ENCODE measurements at regions not wholly inside any gene's neighbourhood (a gene's known extent, or its start where the extent isn't known, plus 50 kb on each side); places are given as distances from the start of the nearest gene placed in this dataset.

GRCh38 chr3:31462050-31462569 is 70.6 kb upstream of the STT3B start:
- H3K27ac ChIP-seq (ENCODE audit: insufficient read depth, low read depth, low read length, poor library complexity, severe bottlenecking): no peak overlapping the region
- WGBS, 2 experiments: 73 to 89% methylated on average over 4 of the region's 4 CpGs
- H3K27me3 ChIP-seq (ENCODE audit: control insufficient read depth, insufficient read depth, low read length, poor library complexity, severe bottlenecking): no peaks in the 10 kb centered on the region

GRCh38 chr3:31465999-31466398 is 66.7 kb upstream of the STT3B start:
- no peak overlapping the region for H3K4me3 ChIP-seq (ENCODE audit: insufficient read depth, low read depth, low read length)
- H3K4me1 ChIP-seq (ENCODE audit: control insufficient read depth, insufficient read depth, low read length): no peaks in the 10 kb centered on the region
- H3K36me3 ChIP-seq (ENCODE audit: control insufficient read depth, insufficient read depth, low read length): no peaks in the 10 kb centered on the region
- no peaks in the 10 kb centered on the region for H3K9me3 ChIP-seq (ENCODE audit: control insufficient read depth, low read length)
- H3K27ac ChIP-seq (ENCODE audit: insufficient read depth, low read depth, low read length, poor library complexity, severe bottlenecking): no peak overlapping the region
- H3K27me3 ChIP-seq (ENCODE audit: control insufficient read depth, insufficient read depth, low read length, poor library complexity, severe bottlenecking): no peaks in the 10 kb centered on the region

More at GRCh38 chr3:31462050-31462569, 70.6 kb upstream of the STT3B start:
- no peak overlapping the region for H3K4me3 ChIP-seq (ENCODE audit: insufficient read depth, low read depth, low read length)
- H3K36me3 ChIP-seq (ENCODE audit: control insufficient read depth, insufficient read depth, low read length): no peaks in the 10 kb centered on the region
- H3K4me1 ChIP-seq (ENCODE audit: control insufficient read depth, insufficient read depth, low read length): no peaks in the 10 kb centered on the region
- no peaks in the 10 kb centered on the region for H3K9me3 ChIP-seq (ENCODE audit: control insufficient read depth, low read length)

- H3K4me3 ChIP-seq (ENCODE audit: insufficient read depth, low read depth, low read length): no peak overlapping the region
- no peaks in the 10 kb centered on the region for H3K9me3 ChIP-seq (ENCODE audit: control insufficient read depth, low read length)
- H3K4me1 ChIP-seq (ENCODE audit: control insufficient read depth, insufficient read depth, low read length): no peaks in the 10 kb centered on the region
- 74 to 75% methylated on average over 2 of the region's 2 CpGs for WGBS, 2 experiments
- H3K27ac ChIP-seq (ENCODE audit: insufficient read depth, low read depth, low read length, poor library complexity, severe bottlenecking): no peak overlapping the region
- H3K36me3 ChIP-seq (ENCODE audit: control insufficient read depth, insufficient read depth, low read length): no peaks in the 10 kb centered on the region
- no peaks in the 10 kb centered on the region for H3K27me3 ChIP-seq (ENCODE audit: control insufficient read depth, insufficient read depth, low read length, poor library complexity, severe bottlenecking)
Observed at GRCh38 chr3:31466866-31467265, 65.9 kb upstream of the STT3B start.

- Histone ChIP-seq H3K4me3 (ENCODE audit: insufficient read depth, low read depth, low read length) (no peak overlapping the region), H3K36me3 (ENCODE audit: control insufficient read depth, insufficient read depth, low read length) (no peaks in the 10 kb centered on the region), H3K9me3 (ENCODE audit: control insufficient read depth, low read length) (no peaks in the 10 kb centered on the region), H3K4me1 (ENCODE audit: control insufficient read depth, insufficient read depth, low read length) (no peaks in the 10 kb centered on the region), H3K27ac (ENCODE audit: insufficient read depth, low read depth, low read length, poor library complexity, severe bottlenecking) (no peak overlapping the region), H3K27me3 (ENCODE audit: control insufficient read depth, insufficient read depth, low read length, poor library complexity, severe bottlenecking) (no peaks in the 10 kb centered on the region)
- 92 to 95% methylated on average over 3 of the region's 3 CpGs for WGBS, 2 experiments
Observed at GRCh38 chr3:31468433-31468832, 64.3 kb upstream of the STT3B start.

GRCh38 chr3:31469385-31469784 is 63.3 kb upstream of the STT3B start:
- no peaks in the 10 kb centered on the region for H3K36me3 ChIP-seq (ENCODE audit: control insufficient read depth, insufficient read depth, low read length)
- no peaks in the 10 kb centered on the region for H3K4me1 ChIP-seq (ENCODE audit: control insufficient read depth, insufficient read depth, low read length)
- H3K27me3 ChIP-seq (ENCODE audit: control insufficient read depth, insufficient read depth, low read length, poor library complexity, severe bottlenecking): no peaks in the 10 kb centered on the region
- H3K9me3 ChIP-seq (ENCODE audit: control insufficient read depth, low read length): no peaks in the 10 kb centered on the region
- H3K4me3 ChIP-seq (ENCODE audit: insufficient read depth, low read depth, low read length): no peak overlapping the region
- no peak overlapping the region for H3K27ac ChIP-seq (ENCODE audit: insufficient read depth, low read depth, low read length, poor library complexity, severe bottlenecking)
- WGBS, 2 experiments: 87 to 94% methylated on average over 2 to 3 of the region's 3 CpGs

- no peaks in the 10 kb centered on the region for H3K4me1 ChIP-seq (ENCODE audit: control insufficient read depth, insufficient read depth, low read length)
- no peaks in the 10 kb centered on the region for H3K27me3 ChIP-seq (ENCODE audit: control insufficient read depth, insufficient read depth, low read length, poor library complexity, severe bottlenecking)
- no peak overlapping the region for H3K4me3 ChIP-seq (ENCODE audit: insufficient read depth, low read depth, low read length)
- H3K9me3 ChIP-seq (ENCODE audit: control insufficient read depth, low read length): no peaks in the 10 kb centered on the region
- 84 to 90% methylated on average over 7 of the region's 7 CpGs for WGBS, 2 experiments
- H3K27ac ChIP-seq (ENCODE audit: insufficient read depth, low read depth, low read length, poor library complexity, severe bottlenecking): no peak overlapping the region
- no peaks in the 10 kb centered on the region for H3K36me3 ChIP-seq (ENCODE audit: control insufficient read depth, insufficient read depth, low read length)
Observed at GRCh38 chr3:31472479-31473390, 60.0 kb upstream of the STT3B start.

- H3K4me1 ChIP-seq (ENCODE audit: control insufficient read depth, insufficient read depth, low read length): no peaks in the 10 kb centered on the region
- no peak overlapping the region for H3K4me3 ChIP-seq (ENCODE audit: insufficient read depth, low read depth, low read length)
- no peaks in the 10 kb centered on the region for H3K27me3 ChIP-seq (ENCODE audit: control insufficient read depth, insufficient read depth, low read length, poor library complexity, severe bottlenecking)
- H3K27ac ChIP-seq (ENCODE audit: insufficient read depth, low read depth, low read length, poor library complexity, severe bottlenecking): no peak overlapping the region
- H3K36me3 ChIP-seq (ENCODE audit: control insufficient read depth, insufficient read depth, low read length): no peaks in the 10 kb centered on the region
- H3K9me3 ChIP-seq (ENCODE audit: control insufficient read depth, low read length): no peaks in the 10 kb centered on the region
- WGBS, 2 experiments: 92 to 95% methylated on average over 4 of the region's 4 CpGs
Observed at GRCh38 chr3:31476209-31476608, 56.5 kb upstream of the STT3B start.

- H3K36me3 ChIP-seq (ENCODE audit: control insufficient read depth, insufficient read depth, low read length): no peaks in the 10 kb centered on the region
- WGBS, 2 experiments: 100% methylated on average over 1 of the region's 1 CpG
- H3K9me3 ChIP-seq (ENCODE audit: control insufficient read depth, low read length): no peaks in the 10 kb centered on the region
- no peak overlapping the region for H3K27ac ChIP-seq (ENCODE audit: insufficient read depth, low read depth, low read length, poor library complexity, severe bottlenecking)
- no peaks in the 10 kb centered on the region for H3K4me1 ChIP-seq (ENCODE audit: control insufficient read depth, insufficient read depth, low read length)
- no peaks in the 10 kb centered on the region for H3K27me3 ChIP-seq (ENCODE audit: control insufficient read depth, insufficient read depth, low read length, poor library complexity, severe bottlenecking)
- H3K4me3 ChIP-seq (ENCODE audit: insufficient read depth, low read depth, low read length): no peak overlapping the region
Observed at GRCh38 chr3:31479431-31479830, 53.3 kb upstream of the STT3B start.

GRCh38 chr3:31481697-31482096 is 51.0 kb upstream of the STT3B start:
- Histone ChIP-seq H3K4me3 (ENCODE audit: insufficient read depth, low read depth, low read length) (no peak overlapping the region), H3K27ac (ENCODE audit: insufficient read depth, low read depth, low read length, poor library complexity, severe bottlenecking) (no peak overlapping the region), H3K27me3 (ENCODE audit: control insufficient read depth, insufficient read depth, low read length, poor library complexity, severe bottlenecking) (no peaks in the 10 kb centered on the region), H3K9me3 (ENCODE audit: control insufficient read depth, low read length) (no peaks in the 10 kb centered on the region), H3K36me3 (ENCODE audit: control insufficient read depth, insufficient read depth, low read length) (no peaks in the 10 kb centered on the region), H3K4me1 (ENCODE audit: control insufficient read depth, insufficient read depth, low read length) (no peaks in the 10 kb centered on the region)
- 96% methylated on average over 1 to 2 of the region's 3 CpGs for WGBS, 2 experiments

- Histone ChIP-seq H3K4me3 (ENCODE audit: insufficient read depth, low read depth, low read length) (no peak overlapping the region), H3K9me3 (ENCODE audit: control insufficient read depth, low read length) (no peaks in the 10 kb centered on the region), H3K4me1 (ENCODE audit: control insufficient read depth, insufficient read depth, low read length) (no peaks in the 10 kb centered on the region), H3K27me3 (ENCODE audit: control insufficient read depth, insufficient read depth, low read length, poor library complexity, severe bottlenecking) (no peaks in the 10 kb centered on the region), H3K27ac (ENCODE audit: insufficient read depth, low read depth, low read length, poor library complexity, severe bottlenecking) (no peak overlapping the region), H3K36me3 (ENCODE audit: control insufficient read depth, insufficient read depth, low read length) (no peaks in the 10 kb centered on the region)
- WGBS, 2 experiments: 89 to 94% methylated on average over 2 of the region's 3 CpGs
Observed at GRCh38 chr3:31482493-31483200, 50.1 kb upstream of the STT3B start.

Data from ectodermal cell (in vitro differentiated cells).